Pons (tissue), 1 donor: ENCODE measurements at regions not wholly inside any gene's neighbourhood (a gene's known extent, or its start where the extent isn't known, plus 50 kb on each side); places are given as distances from the start of the nearest gene placed in this dataset.

Experiments
- DNase-seq: peaks from one replicate; pipeline ENCODE4 v3.0.0-alpha.2; 2016; ENCODE audit warnings: low spot score

DNA sequence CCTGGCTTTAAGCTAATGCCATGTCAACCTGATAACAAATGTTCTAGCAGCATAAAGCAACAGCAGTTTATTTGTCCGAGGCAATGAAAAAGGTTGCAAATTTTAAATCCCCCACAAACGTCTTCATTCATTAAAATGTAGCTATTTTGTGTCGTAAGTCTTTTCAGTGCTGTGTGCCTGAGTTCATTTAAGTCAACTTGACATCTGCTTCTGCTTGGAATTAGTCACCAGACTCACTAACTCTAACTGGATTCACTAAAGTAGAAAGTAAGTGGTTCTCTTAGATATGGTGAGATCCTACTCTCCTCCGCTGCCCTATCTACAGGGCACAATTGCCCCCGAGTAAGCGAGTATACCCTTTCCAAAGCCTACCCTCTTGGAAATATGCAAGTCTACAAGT lies 118.4 kb upstream of the CHRM3 start:
- no peak for DNase-seq

GRCh38 chr1:239263801-239264200 lies 122.6 kb upstream of the CHRM3 start:
- no peak for DNase-seq

DNA sequence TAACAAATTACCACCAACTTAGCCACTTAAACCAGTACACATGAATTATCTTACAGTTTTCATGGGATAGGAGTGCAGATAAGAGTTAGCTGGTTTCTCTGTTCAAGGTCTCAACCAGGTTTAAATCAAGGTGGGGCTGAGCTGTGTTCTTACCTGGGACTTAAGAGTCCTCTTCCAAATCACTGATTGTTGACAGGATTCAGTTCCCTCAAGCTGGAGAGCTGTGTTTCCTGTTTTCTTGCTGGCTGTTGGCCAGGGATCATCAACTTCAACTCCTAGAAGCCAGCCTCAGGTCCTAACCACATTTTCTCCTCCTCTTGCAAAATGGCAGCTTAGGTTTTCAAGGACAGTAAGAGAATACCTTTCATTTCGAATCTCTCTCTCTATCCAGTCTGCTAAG lies 123.8 kb upstream of the CHRM3 start:
- no peak for DNase-seq

GRCh38 chr1:239261521-239261920 lies 124.8 kb upstream of the CHRM3 start:
- no peak for DNase-seq

GRCh38 chr1:239260842-239261241 lies 125.5 kb upstream of the CHRM3 start:
- no peak for DNase-seq

DNA sequence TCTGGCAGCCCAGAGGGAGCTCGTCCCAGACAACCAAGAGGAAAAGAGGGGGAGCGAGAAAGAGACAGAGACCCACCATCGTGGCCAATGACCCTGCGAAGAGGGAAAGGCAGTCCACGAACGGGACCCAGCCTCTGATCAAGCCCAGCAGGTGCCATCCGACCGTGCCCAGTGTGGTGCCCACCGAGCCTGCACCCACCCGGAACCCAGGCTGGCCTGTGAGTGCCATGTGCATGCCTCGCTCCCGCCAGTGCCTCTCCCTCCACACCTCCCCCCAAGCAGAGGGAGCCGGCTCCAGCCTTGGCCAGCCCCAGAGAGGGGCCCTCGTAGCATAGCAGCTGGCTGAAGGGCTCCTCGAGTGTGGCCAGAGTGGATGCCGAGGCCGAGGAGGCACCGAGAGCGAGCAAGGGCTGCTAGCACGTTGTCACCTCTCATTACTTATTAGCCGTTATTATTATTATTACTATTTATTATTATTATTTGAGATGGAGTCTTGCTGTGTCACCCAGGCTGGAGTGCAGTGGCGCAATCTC lies 130.7 kb upstream of the CHRM3 start:
- DNase-seq = no peak

DNA sequence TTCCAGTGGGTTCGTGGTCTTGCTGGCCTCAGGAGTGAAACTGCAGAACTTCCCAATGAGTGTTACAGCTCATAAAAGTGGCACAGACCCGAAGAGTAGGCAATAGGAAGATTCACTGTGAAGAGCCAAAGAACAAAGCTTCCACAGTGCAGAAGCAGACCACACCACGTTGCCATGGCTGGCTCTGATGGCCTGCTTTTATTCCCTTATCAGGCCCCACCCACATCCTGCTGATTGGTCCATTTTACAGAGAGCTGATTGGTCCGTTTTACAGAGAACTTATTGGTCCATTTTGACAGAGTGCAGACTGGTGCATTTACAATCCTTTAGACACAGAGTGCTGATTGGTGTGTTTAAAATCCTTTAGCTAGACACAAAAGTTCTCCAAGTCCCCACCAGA lies 131.4 kb upstream of the CHRM3 start:
- no peak for DNase-seq

GRCh38 chr1:239253032-239253431 lies 133.3 kb upstream of the CHRM3 start:
- no peak for DNase-seq

GRCh38 chr1:239250353-239251035 lies 135.9 kb upstream of the CHRM3 start:
- no peak for DNase-seq

DNA sequence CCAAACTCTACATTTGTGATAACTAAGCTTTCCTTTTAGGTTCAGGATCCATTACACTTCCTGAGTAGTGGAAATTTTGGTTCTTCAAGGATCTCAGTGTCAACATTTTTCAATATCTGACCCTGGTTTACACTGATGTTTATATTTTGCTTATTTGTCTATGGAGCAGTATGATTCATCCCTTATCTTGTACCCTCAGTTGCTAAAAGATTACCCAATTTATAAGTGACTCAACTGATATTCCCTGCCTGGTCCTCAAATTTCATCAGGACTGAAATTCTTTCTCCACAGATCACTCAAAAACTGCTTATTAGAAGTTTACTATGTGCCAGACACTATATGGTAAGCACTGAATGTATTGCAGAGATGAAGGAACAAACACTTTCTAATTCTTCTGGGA lies 139.1 kb upstream of the CHRM3 start:
- DNase-seq = no peak

- DNase-seq = no peak
Observed at GRCh38 chr1:239244084-239244483, 142.3 kb upstream of the CHRM3 start.

DNA sequence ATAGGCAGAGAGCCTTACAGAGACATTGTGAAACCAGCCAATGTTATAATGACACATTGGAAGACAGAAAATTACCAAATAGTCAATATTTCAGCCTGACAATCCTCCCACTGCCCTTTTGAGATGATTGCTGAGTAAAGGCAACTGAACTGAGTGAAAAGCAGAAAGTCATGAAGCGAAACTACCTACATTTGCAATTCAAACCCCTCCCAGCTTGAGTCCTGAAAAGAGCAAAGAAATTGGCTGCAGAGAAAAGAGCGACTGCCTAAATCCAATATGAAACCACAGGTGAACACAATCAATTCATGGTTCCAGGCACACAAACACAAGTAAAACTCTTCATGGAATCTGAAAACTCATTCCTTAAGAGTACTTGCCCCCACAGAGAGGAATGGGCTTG lies 143.4 kb upstream of the CHRM3 start:
- DNase-seq = no peak

DNA sequence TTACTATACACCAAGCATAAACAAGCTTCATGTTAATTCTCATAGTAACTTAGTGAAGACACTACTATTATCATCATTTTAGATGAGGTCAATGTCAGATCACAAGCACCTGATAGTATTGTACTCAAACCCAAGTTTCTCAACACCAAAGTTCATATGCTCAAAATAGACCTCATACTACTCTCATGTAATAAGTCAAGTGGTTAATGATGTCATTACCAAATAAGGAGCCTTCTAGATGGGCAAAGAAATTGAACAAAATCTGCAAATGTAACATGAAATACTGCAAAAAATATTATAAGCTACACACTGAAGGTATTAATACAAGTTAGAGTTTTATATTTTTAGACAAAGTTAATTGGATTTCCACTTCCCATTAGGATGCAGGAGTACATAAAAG lies 144.0 kb upstream of the CHRM3 start:
- DNase-seq = no peak

DNA sequence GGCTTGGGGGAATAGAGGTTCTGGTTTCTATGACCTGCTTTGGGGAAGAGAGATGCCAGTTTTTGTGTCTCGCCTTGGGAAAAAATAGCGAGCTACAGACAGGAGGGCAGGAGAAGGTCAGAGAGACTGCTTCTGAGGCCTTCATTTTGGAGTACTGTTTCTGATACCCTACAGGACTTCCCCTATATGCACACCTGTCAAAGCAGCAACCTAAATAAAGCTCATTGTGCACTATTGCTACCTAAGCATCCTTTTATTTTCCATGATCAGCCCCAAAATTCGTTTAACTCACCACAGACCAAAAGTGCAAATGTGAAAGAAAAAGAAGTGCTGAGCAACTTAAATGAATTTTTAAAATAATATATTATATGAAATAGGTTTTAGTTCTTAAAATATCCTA lies 145.6 kb upstream of the CHRM3 start:
- DNase-seq = no peak

DNA sequence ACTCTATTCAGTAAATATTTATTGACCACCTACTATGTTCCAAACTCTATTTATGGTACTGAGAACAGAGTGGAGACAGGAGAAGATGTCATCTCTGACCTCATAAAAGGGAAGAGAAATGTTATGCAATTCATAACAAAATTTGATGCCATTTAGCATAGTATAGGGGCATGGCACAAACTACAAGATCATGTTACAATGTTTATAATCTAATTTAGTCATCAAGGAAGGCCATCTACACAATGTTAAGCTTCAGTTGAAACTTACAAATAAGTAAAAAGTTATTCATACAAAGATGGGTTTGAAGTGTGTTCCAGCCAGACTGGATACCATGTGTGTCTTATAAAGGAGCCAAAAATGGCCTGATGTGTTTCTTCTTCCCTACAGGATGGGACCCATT lies 146.8 kb upstream of the CHRM3 start:
- DNase-seq = no peak

GRCh38 chr1:239237912-239238311 lies 148.5 kb upstream of the CHRM3 start:
- no peak for DNase-seq

GRCh38 chr1:239233626-239234025 lies 152.7 kb upstream of the CHRM3 start:
- DNase-seq = no peak

- DNase-seq = no peak
Observed at GRCh38 chr1:239232921-239233320, 153.4 kb upstream of the CHRM3 start.

GRCh38 chr1:239228451-239228850 lies 157.9 kb upstream of the CHRM3 start:
- DNase-seq = no peak

DNA sequence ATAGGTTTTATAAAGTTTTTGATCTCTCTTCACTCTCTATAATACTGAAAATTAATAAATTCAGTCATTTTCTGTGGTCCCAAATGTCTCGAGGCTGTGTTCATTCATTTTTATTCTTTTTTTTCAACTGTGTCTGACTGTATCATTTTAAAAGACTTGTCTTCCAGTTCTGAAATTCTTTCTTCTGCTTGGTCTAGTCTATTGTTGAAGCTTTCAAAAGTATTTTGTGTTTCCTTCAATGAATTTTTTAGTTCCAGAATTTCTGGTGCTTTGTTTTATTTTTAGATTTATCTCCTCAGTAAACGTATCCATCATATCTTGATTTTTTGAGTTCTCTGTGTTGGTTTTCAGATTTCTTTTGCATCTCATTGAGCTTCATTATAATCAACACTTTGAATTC lies 161.0 kb upstream of the CHRM3 start:
- DNase-seq = no peak

DNA sequence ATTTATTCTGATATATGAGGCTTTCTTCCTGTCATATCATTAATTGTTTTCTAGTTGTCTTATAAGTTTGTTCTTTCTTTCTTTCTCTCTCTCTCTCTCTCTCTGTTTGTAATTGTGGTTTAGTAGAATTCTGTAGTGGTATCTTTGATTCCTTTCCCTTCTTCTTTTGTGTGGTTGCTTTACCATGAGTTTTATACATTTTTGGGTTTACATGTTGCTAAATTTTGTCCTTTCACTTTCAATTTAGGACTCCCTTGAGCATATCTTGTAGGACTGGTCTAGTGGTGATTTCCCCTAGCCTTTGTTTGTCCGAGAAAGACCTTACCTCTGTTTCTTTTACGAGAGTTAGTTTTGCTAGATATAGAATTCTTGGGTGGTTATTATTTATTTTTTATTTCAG lies 162.3 kb upstream of the CHRM3 start:
- DNase-seq = no peak

DNA sequence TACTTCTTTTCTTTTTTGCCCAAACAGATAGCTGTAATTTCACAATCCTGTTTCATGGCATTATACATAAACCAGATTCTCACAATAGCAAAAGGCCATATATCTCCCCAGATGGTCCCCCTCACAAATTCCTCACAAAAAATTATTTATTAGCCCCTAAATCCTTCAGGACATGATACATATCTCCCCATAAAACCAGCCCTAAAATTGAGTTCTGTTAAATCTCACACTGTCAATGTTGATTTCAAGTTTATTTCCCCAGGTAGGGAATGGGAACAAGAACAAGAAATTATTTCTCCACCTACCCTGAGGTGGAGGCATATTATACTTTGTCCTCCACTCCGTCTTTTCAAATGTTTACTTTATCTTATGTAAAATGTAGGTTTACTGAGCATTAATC lies 163.4 kb upstream of the CHRM3 start:
- DNase-seq = no peak

GRCh38 chr1:239221656-239222055 lies 164.7 kb upstream of the CHRM3 start:
- DNase-seq = no peak

- DNase-seq = no peak
Observed at GRCh38 chr1:239219679-239220078, 166.7 kb upstream of the CHRM3 start.
